HG03521 (cell line): ENCODE measurements at regions not wholly inside any gene's neighbourhood (a gene's known extent, or its start where the extent isn't known, plus 50 kb on each side); places are given as distances from the start of the nearest gene placed in this dataset.
"Not testable (repeated sequence)": the region's sequence is repeated elsewhere in the genome, so short reads cannot be mapped to it uniquely, and the experiment has no call there.

Experiments used
- ATAC-seq: cut with Tn5 transposase; IDR thresholded peaks from one replicate; pipeline ENCODE4 v1.9.1; 2021; ENCODE audit warnings: mild to moderate bottlenecking, moderate library complexity; ENCODE audit not compliant: unreplicated experiment

GRCh38 chr7:125299003-125299765, 369.6 kb upstream of the POT1 start:
- no peak for ATAC-seq

GRCh38 chr7:125279961-125280360, 350.3 kb upstream of the POT1 start:
- ATAC-seq: no peak

- ATAC-seq: no peak
Observed at GRCh38 chr7:125278318-125278717, 348.7 kb upstream of the POT1 start.

GRCh38 chr7:125274742-125275141, 345.1 kb upstream of the POT1 start:
- ATAC-seq: not testable (repeated sequence)

- not testable (repeated sequence) for ATAC-seq
Observed at GRCh38 chr7:125264174-125264856, 334.7 kb upstream of the POT1 start.

- ATAC-seq: not testable (repeated sequence)
Observed at GRCh38 chr7:125258876-125259417, 329.3 kb upstream of the POT1 start.

GRCh38 chr7:125257617-125258016, 328.0 kb upstream of the POT1 start:
- no peak for ATAC-seq

- no peak for ATAC-seq
Observed at GRCh38 chr7:125256446-125256845, 326.8 kb upstream of the POT1 start.

- no peak for ATAC-seq
Observed at GRCh38 chr7:125255810-125256209, 326.2 kb upstream of the POT1 start.

- no peak for ATAC-seq
Observed at GRCh38 chr7:125254566-125254965, 324.9 kb upstream of the POT1 start.

GRCh38 chr7:125253452-125254190, 324.0 kb upstream of the POT1 start:
- no peak for ATAC-seq

- ATAC-seq: no peak
Observed at GRCh38 chr7:125247514-125248098, 318.0 kb upstream of the POT1 start.

- ATAC-seq: no peak
Observed at GRCh38 chr7:125246706-125247105, 317.1 kb upstream of the POT1 start.

- ATAC-seq: no peak
Observed at GRCh38 chr7:125241548-125241947, 311.9 kb upstream of the POT1 start.

- no peak for ATAC-seq
Observed at GRCh38 chr7:125222596-125222995, 293.0 kb upstream of the POT1 start.

GRCh38 chr7:125218076-125218475, 288.5 kb upstream of the POT1 start:
- no peak for ATAC-seq

GRCh38 chr7:125201002-125201401, 271.4 kb upstream of the POT1 start:
- no peak for ATAC-seq

GRCh38 chr7:125197731-125198393, 268.2 kb upstream of the POT1 start:
- no peak for ATAC-seq

GRCh38 chr7:125195156-125195555, 265.5 kb upstream of the POT1 start:
- ATAC-seq: no peak

- ATAC-seq: no peak
Observed at GRCh38 chr7:125193263-125193662, 263.6 kb upstream of the POT1 start.

GRCh38 chr7:125184801-125185200, 255.2 kb upstream of the POT1 start:
- no peak for ATAC-seq
